Suprapubic skin (tissue), 4 donors: ENCODE measurements at regions not wholly inside any gene's neighbourhood (a gene's known extent, or its start where the extent isn't known, plus 50 kb on each side); places are given as distances from the start of the nearest gene placed in this dataset.

Experiments
- DNase-seq, 2 donors: peaks; one replicate each; pipeline ENCODE4 v3.0.0-alpha.2; 2019; ENCODE audit warnings: low spot score in 2 of 2
- H3K27ac ChIP-seq: fragments of 200-600 bp; sonication (generic); one replicate; pipeline ENCODE4 v1.5.1; 2019
- H3K27me3 ChIP-seq: fragments of 200-600 bp; sonication (generic); one replicate; pipeline ENCODE4 v1.5.1; 2019
- H3K36me3 ChIP-seq: fragments of 200-600 bp; sonication (generic); one replicate; pipeline ENCODE4 v1.5.1; 2019
- H3K4me1 ChIP-seq: fragments of 200-600 bp; sonication (generic); one replicate; pipeline ENCODE4 v1.5.1; 2019
- H3K4me3 ChIP-seq: fragments of 200-600 bp; sonication (generic); one replicate; pipeline ENCODE4 v1.5.1; 2019; ENCODE audit warnings: mild to moderate bottlenecking
- H3K9me3 ChIP-seq: fragments of 200-600 bp; sonication (generic); one replicate; pipeline ENCODE4 v1.5.1; 2019
- EP300 ChIP-seq: sonication (generic); formaldehyde crosslinking; IDR thresholded peaks from one replicate; pipeline ENCODE4 v1.6.1; 2017; ENCODE audit warnings: antibody characterized with exemption
- POLR2A ChIP-seq, 2 donors: fragments of 450-650 bp; IDR thresholded peaks; one replicate each; pipeline ENCODE4 v1.6.1; 2017; ENCODE audit warnings: antibody characterized with exemption in 2 of 2, mild to moderate bottlenecking in 2 of 2, moderate library complexity in 2 of 2
- POLR2AphosphoS5 ChIP-seq, 3 donors: sonication (generic); formaldehyde crosslinking; IDR thresholded peaks; one replicate each; pipeline ENCODE4 v1.6.1; 2017; ENCODE audit warnings: antibody characterized with exemption in 3 of 3
- WGBS: methylation state at CpG from one replicate; pipeline ENCODE4 v1.1.5; 2018; 5-methylcytosine and 5-hydroxymethylcytosine counted together
- TF ChIP-seq, protein P1 (sequence below), 2 donors: fragments of 200-600 bp in 1 of 2; fragments of 450-650 bp in 1 of 2; sonication (generic) in 1 of 2; IDR thresholded peaks; one replicate each; pipeline ENCODE4 v1.5.1; 2016 to 2019; ENCODE audit warnings: antibody characterized with exemption in 2 of 2, mild to moderate bottlenecking in 1 of 2, moderate library complexity in 1 of 2

DNA sequence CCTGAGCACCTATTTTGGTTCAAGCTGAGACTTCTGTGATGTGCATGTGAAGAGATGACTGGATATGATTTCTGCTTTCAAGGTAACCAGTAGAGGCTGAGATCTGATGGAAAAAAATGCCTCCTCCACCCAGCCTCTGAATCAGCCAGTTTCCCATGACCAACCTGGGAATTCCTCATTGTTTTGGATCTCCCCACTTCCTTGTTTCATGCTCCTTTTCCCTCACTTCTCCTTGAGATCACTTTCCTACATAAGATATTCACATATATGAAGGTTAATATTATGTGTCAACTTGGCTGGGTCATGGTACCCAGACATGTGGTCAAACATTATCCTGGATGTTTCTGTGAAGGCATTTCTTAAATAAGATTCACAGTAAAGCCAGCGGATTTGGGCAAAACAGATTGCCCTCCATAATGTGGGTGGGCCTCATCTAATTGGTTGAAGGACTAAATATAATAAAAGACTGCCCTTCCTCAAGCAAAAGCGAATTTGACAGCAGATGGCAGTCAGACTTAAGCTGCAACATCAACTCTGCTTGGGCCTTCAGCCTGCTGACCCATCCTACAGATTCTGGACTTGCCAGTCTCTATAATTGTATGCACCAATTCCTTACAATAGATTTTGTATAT lies 379.4 kb downstream of the TNS1 start:
- Histone ChIP-seq H3K27ac (no peak overlapping the region), H3K27me3 (no peaks in the 10 kb centered on the region), H3K4me3 (no peak overlapping the region), H3K9me3 (no peaks in the 10 kb centered on the region), H3K4me1 (peaks cover 4% of the 10 kb centered on the region), H3K36me3 (no peaks in the 10 kb centered on the region)
- WGBS = 95% methylated on average over 2 of the region's 2 CpGs
- no peak for TF ChIP-seq POLR2AphosphoS5 (IDR thresholded peaks at IDR 0.05)
- TF ChIP-seq, protein P1, sequence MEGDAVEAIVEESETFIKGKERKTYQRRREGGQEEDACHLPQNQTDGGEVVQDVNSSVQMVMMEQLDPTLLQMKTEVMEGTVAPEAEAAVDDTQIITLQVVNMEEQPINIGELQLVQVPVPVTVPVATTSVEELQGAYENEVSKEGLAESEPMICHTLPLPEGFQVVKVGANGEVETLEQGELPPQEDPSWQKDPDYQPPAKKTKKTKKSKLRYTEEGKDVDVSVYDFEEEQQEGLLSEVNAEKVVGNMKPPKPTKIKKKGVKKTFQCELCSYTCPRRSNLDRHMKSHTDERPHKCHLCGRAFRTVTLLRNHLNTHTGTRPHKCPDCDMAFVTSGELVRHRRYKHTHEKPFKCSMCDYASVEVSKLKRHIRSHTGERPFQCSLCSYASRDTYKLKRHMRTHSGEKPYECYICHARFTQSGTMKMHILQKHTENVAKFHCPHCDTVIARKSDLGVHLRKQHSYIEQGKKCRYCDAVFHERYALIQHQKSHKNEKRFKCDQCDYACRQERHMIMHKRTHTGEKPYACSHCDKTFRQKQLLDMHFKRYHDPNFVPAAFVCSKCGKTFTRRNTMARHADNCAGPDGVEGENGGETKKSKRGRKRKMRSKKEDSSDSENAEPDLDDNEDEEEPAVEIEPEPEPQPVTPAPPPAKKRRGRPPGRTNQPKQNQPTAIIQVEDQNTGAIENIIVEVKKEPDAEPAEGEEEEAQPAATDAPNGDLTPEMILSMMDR (IDR thresholded peaks at IDR 0.05) = no peak
- TF ChIP-seq EP300 = no peak
- TF ChIP-seq POLR2A (IDR thresholded peaks at IDR 0.05) = no peak
- DNase-seq = no peak

DNA sequence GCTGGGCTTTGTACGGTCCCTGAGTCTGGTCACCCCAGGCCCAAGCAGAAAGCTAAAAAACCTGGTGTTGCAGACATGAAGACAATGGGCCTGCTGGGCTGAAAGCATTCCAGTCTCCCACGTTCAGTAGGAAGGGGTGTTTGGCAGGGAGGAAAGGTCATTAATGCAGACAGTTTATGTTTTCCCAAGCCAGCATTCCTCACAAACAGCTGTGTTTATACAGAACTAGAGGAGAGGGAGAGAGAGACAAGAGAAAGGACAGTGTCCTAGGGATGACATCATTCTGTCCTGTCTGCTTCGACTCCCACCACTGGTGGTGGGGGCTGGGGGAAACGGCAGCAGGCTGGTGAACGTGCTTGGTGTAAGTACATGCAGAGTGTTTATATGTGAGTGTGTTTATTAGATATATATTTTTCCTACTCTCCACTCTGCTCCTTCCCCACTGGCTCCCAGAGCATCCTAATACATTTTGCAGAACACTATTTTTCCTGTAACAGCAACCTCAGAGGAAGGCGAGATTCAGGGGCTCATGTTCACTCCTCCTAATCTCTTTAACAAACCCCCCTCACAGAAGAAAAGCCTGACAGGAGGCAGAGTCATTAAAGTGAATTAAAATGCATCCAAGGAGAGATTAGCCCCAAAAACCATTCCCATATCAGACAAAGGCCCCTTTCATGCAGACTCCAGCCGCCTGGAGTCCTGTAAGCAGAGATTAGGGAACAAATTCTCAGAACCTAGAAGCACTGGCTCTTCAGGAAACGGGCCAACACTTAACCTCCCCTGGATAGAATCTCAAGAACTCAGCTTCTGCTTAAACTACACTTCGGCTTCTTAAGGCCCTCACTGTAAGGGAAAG lies 380.4 kb downstream of the TNS1 start:
- Histone ChIP-seq H3K9me3 (no peaks in the 10 kb centered on the region), H3K4me1 (peaks cover 4% of the 10 kb centered on the region), H3K36me3 (no peaks in the 10 kb centered on the region), H3K4me3 (no peak overlapping the region), H3K27ac (no peak overlapping the region), H3K27me3 (no peaks in the 10 kb centered on the region)
- DNase-seq = no peak
- no peak for TF ChIP-seq POLR2AphosphoS5 (IDR thresholded peaks at IDR 0.05)
- TF ChIP-seq, protein P1 (IDR thresholded peaks at IDR 0.05) = no peak
- no peak for TF ChIP-seq POLR2A (IDR thresholded peaks at IDR 0.05)
- TF ChIP-seq EP300 = no peak
- WGBS = 59% methylated on average over 8 of the region's 9 CpGs

DNA sequence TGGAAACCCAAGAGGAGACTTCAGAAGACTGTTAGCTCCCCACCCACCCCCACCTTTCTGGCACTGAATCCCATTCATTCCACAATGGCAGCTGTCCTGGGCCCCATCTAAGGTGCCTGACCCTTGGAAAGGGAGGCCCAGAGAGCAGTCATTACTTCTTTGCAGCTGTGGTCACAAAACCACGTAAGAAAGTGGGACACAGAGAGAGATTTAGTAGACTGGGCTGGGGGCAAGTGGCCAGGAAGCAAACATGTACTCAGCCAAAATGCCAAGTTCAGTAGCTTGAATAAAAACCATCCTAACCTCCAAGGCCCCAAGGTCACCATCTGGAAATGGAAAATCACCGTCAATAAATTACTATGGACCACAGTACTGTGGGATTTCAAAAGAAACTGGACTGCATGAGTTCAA lies 381.4 kb downstream of the TNS1 start:
- peaks cover 4% of the 10 kb centered on the region for H3K4me1 ChIP-seq
- DNase-seq = no peak
- H3K27me3 ChIP-seq = no peaks in the 10 kb centered on the region
- TF ChIP-seq EP300 = no peak
- TF ChIP-seq POLR2AphosphoS5 (IDR thresholded peaks at IDR 0.05) = no peak
- TF ChIP-seq POLR2A (IDR thresholded peaks at IDR 0.05) = no peak
- TF ChIP-seq, protein P1 (IDR thresholded peaks at IDR 0.05) = no peak
- H3K9me3 ChIP-seq = no peaks in the 10 kb centered on the region
- H3K36me3 ChIP-seq = no peaks in the 10 kb centered on the region
- WGBS = 73% methylated on average over 2 of the region's 2 CpGs
- H3K4me3 ChIP-seq = no peak overlapping the region
- H3K27ac ChIP-seq = no peak overlapping the region

DNA sequence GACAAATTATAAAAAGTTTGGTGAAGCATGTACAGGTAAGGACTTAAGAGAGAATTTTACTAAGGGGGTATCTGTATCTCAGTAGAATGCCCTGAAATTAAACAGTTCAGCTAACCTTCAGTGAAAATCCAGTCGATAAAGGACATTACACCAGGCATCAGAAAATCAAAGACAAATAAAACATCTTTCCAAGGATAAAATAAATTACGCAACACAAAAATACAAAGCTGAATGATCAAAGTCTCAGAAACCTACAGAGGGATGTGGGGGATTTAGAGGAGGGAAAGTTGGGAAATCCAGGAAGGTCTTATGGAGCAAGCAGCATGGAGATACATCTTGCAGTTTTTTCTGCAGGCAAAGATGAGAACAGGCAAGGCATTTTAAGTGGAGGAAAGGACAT lies 384.1 kb downstream of the TNS1 start:
- Histone ChIP-seq H3K36me3 (no peaks in the 10 kb centered on the region), H3K4me3 (no peak overlapping the region), H3K27me3 (no peaks in the 10 kb centered on the region), H3K9me3 (no peaks in the 10 kb centered on the region), H3K4me1 (no peaks in the 10 kb centered on the region), H3K27ac (no peak overlapping the region)
- TF ChIP-seq, protein P1 (IDR thresholded peaks at IDR 0.05) = no peak
- TF ChIP-seq EP300 (no peak), POLR2AphosphoS5 (IDR thresholded peaks at IDR 0.05) (no peak), POLR2A (IDR thresholded peaks at IDR 0.05) (no peak)
- WGBS = 93% methylated on average over 2 of the region's 2 CpGs
- no peak for DNase-seq

DNA sequence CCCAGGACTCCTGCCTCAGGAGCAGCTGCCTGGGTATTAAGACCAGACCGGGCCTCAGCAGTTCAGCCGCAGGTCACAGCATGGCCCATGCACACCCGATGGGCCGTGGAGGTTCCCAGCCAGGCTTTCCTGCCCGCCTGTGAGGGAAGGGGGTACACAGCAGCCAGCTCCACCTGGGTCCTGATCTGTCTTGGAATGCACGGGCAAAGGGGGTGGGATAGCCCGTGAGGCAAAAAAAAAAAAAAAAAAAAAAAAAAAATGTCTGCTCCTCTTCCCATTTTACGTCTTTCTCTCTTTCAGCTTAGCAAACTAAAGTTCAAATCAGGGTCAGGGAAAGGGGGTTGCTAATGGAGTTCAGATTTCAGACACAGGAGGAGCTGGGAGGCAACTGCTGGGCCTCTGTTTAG lies 385.2 kb downstream of the TNS1 start:
- TF ChIP-seq, protein P1 (IDR thresholded peaks at IDR 0.05) = no peak
- TF ChIP-seq POLR2AphosphoS5 (IDR thresholded peaks at IDR 0.05) (no peak), POLR2A (IDR thresholded peaks at IDR 0.05) (no peak), EP300 (no peak)
- WGBS = 81% methylated on average over 8 of the region's 8 CpGs
- Histone ChIP-seq H3K9me3 (no peaks in the 10 kb centered on the region), H3K4me3 (no peak overlapping the region), H3K27me3 (no peaks in the 10 kb centered on the region), H3K4me1 (no peaks in the 10 kb centered on the region), H3K27ac (no peak overlapping the region), H3K36me3 (no peaks in the 10 kb centered on the region)
- DNase-seq = no peak
